ENCODE measurements at regions not wholly inside any gene's neighbourhood (a gene's known extent, or its start where the extent isn't known, plus 50 kb on each side); places are given as distances from the start of the nearest gene placed in this dataset.
A peak's percentile ranks its signal among the peaks of the same experiment; 100 is the strongest.
"Not testable (repeated sequence)": the region's sequence is repeated elsewhere in the genome, so short reads cannot be mapped to it uniquely, and the experiment has no call there.

DNA sequence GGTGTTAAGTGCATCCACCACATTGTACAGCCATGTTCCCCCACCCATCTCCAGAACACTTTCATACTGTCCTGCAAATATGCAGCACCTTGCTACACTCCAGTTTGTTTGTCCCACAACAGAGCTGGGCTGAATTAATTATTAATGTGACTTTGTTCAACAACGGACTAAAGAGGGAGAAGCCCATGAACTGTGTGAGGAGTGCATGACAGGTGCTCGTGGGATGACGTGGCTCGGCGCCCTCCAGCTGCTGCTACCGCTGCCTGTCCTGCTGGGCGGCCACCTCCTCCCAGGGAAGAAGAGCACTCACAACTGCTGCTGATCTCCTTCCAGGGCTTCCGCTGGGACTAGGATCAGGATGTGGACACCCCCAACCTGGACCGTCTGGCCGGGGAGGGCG, 111.2 kb upstream of the DEFB108B start:
- not testable (repeated sequence) for DNase-seq (ENCODE audit: low read depth)

DNA sequence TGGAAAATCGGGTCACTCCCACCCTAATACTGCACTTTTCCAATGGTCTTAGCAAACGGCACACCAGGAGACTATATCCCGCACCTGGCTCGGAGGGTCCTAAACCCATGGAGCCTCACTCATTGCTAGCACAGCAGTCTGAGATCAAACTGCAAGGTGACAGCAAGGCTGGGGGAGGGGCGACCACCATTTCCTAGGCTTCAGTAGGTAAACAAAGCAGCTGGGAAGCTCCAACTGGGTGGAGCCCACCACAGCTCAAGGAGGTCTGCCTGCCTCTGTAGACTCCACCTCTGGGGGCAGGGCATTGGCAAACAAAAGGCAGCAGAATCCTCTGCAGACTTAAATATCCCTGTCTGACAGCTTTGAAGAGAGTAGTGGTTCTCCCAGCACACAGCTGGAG, 109.0 kb upstream of the DEFB108B start:
- not testable (repeated sequence) for DNase-seq (ENCODE audit: low read depth)

DNA sequence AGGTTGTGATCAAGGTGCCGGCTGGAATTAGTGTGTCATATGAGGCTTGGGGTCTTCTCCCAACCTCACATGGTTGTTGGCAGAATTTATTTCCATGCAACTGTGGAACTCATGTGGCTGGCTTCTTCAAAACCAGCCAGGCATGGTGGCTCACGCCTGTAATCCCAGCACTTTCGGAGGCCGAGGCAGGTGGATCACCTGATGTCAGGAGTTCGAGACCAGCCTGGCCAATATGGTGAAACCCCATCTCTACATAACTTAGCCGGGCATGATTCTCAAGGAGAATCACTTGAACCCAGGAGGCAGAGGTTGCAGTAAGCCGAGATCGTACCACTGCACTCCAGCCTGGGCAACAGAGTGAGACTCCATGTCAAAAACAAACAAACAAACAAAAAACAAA, 102.3 kb upstream of the DEFB108B start:
- DNase-seq (ENCODE audit: low read depth) = not testable (repeated sequence)

DNA sequence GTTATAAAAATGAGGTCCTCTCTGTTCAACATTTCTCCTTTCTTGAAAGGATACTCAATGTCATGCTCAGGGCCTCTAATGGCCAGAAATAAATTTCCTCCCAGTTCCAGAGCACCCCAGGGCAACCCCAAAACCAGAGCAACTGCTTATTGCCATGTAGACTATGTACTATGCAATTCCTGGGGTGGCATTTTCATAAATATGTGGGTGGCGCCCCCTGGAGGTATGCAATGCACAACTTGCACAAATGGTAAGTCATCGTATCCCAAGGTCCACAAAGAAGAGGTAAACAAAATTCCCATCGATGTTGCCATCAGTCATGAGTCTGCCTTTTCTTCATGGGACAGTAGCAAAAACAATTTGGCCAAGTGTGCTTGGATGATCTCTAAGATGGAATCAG, 98.6 kb upstream of the DEFB108B start:
- not testable (repeated sequence) for DNase-seq (ENCODE audit: low read depth)

DNA sequence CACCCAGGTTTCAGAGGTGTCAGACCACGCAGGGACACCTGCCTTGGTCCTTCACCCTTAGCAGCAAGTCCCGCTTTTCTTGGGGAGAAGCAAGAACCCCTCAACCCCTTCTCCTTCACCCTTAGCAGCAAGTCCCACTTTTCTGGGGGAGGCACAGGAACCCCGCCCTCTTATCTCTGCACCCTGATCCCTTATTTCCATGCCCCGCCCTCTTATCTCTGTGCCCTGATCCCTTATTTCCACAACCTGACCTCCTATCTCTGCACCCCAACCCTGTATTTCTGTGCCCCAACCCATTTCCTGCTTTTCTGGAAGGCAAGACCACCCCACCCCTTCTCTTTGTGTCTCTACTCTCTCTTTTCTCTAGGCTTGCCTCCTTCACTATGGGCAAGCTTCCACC, 94.7 kb upstream of the DEFB108B start:
- not testable (repeated sequence) for DNase-seq (ENCODE audit: low read depth)

DNA sequence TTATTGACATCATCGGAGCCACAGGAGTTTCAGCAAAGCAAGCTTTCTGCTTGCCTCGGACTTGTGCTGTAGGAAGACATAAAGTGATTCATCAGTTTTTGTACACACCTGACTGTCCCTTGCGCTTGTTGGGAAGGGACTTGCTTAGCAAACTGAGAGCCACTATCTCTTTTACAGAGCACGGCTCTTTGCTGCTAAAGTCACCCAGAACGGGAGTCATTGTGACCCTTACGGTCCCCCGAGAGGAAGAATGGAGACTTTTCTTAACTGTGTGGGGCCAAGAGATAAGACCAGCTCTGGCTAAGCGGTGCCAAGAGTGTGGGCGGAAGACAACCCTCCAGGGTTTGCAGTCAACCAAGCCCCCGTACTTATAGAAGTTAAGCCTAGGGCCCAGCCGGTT, 89.6 kb upstream of the DEFB108B start:
- DNase-seq (ENCODE audit: low read depth) = not testable (repeated sequence)

DNA sequence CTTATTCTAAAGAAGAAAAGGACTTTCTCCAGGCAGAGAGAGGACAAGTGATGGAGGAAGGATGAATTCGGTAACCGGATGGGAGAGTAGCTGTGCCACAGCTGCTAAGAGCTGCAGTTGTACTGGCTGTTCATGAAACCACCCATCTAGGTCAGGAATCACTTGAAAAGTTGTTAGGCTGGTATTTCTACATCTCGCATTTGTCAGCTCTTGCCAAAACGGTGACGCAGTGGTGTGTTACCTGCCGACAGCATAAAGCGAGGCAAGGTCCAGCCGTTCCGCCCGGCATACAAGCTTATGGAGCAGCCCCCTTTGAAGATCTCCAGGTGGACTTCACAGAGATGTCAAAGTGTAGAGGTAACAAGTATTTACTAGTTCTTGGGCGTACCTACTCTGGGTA, 87.3 kb upstream of the DEFB108B start:
- DNase-seq (ENCODE audit: low read depth) = not testable (repeated sequence)

DNA sequence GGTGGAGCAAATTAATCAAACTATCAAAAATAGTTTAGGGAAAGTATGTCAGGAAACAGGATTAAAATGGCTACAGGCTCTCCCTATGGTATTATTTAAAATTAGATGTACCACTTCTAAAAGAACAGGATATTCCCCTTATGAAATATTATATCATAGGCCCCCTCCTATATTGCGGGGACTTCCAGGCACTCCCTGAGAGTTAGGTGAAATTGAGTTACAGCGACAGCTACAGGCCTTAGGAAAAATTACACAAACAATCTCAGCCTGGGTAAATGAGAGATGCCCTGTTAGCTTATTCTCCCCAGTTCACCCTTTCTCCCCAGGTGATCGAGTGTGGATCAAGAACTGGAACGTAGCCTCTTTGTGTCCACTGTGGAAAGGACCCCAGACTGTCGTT, 86.7 kb upstream of the DEFB108B start:
- not testable (repeated sequence) for DNase-seq (ENCODE audit: low read depth)

DNA sequence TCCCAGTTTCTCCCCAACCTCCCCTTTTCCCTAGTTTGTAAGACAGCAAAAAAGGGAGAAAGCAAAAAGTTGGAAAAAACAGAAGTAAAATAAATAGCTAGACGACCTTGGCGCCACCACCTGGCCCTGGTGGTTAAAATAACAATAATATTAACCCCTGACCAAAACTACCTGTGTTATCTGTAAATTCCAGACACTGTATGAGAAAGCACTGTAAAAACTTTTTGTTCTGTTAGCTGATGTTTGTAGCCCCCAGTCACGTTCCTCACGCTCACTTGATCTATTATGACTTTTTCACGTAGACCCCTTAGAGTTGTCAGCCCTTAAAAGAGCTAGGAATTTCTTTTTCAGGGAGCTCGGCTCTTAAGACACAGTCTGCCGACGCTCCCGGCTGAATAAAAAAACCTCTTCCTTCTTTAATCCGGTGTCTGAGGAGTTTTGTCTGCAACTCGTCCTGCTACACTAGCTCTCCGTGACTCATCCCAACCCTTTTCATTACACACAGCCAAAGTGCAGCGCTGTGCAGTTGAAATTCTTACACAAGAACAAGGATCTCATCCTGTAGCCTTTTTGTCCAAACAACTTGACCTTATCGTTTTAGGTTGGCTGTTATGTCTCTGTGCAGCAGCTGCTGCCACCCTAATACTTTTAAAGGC, 83.9 kb upstream of the DEFB108B start:
- DNase-seq (ENCODE audit: low read depth) = peak; percentile 62

DNA sequence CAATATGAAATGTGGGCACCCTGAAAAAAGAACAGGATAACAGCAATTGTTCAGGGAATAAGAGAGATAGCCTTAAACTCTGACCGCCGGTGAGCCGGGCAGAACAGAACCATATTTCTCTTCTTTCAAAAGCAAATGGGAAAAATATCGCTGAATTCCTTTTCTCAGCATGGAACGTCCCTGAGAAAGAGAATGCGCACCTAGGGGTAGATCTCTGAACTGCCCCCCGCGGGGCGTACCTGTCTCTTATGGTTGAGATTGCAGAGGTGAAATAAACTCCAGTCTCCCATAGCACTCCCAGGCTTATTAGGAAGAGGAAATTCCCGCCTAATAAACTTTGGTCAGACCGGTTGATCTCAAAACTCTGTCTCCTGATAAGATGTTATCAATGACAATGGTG, 82.1 kb upstream of the DEFB108B start:
- not testable (repeated sequence) for DNase-seq (ENCODE audit: low read depth)

DNA sequence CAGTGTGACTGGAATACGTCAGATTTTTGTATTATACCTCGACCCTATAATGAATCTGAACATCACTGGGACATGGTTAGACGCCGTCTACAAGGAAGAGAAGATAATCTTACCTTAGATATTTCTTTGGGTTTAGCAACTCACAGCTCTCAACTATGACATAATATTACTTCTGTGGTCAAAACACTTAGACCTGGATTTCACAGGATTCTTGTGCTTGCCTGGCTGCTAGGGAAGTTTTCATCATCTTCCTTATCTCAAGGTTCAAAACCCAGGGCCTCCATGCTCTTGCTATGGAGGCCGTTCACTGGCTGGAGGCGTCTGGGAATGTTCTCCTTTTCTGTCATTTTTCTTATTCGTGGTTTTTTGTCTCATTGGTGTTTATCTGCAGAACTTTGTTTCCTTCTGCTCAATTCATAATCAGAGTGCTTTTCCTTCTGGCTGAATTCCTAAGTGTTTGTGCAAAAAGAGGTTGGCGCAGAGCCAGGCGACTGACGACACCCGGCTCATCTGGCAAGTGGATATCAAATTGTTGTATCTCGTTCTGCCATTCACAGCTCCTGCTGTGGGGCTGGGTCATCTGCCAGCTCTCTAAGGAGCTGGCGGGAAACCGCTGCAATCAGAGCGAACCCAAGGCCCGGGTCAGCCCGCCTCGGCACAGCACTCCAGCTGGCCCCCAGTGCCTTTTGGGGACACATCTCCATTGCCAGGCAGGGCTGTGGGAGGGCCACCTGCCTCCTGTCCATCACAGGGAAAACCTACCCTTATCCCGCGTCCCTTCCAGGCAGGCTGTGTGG, 68.1 kb upstream of the DEFB108B start:
- peak; percentile 97 for DNase-seq (ENCODE audit: low read depth)

DNA sequence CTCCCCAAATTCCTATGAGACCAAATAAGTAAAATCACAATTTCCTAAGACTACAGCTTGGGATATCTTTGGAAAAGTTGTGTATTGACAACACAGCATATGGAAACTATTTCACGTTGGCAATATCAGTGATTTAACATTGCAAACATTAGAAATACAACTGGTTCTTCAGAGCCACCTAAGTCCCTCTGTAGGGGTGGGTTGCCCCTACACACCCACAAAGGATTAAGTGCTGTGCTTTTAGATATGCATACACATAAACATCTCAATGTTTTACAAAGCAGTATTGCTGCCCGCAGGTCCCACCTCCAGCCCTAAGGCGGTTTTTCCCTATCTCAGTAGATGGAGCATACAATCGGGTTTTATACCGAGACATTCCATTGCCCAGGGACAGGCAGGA, 66.0 kb upstream of the DEFB108B start:
- not testable (repeated sequence) for DNase-seq (ENCODE audit: low read depth)

DNA sequence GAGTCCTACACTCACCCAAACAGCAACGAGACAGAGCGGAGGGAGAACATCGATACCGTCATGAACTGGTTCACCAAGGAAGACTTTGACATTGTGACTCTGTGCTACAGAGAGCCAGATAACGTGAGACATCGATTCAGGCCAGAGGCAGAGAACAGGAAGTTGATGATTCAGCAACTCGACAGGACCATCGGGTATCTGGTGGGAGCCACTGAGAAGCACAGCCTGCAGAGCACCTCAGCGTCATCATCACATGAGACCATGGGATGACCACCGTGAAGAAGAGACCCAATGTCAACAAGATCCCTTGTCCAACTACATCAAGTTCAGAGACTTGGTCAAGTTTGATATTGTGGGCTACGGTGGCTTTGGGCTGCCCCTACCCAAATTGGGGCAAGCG, 60.8 kb upstream of the DEFB108B start:
- DNase-seq (ENCODE audit: low read depth) = not testable (repeated sequence)

DNA sequence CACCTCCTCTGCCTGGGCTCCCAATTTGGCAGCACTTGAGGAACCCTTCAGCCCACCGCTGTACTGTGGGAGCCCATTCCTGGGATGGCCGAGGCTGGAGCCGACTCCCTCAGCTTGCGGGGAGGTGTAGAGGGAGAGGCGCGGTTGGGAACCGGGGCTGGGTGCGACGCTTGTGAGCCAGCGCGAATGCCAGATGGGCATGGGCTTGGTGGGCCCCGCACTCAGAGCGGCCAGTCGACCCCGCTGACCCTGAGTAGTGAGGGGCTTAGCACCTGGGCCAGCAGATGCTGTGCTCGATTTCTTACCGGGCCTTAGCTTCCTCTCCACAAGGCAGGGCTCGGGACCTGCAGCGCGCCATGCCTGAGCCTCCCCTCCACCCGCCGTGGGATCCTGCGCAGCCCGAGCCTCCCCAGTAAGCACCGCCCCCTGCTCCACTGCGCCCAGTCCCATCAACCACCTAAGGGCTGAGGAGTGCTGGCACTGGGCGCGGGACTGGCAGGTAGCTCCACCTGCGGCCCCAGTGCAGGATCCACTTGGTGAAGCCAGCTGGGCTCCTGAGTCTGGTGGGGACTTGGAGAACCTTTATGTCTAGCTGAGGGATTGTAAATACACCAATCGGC, 58.3 kb upstream of the DEFB108B start:
- DNase-seq (ENCODE audit: low read depth) = no peak

DNA sequence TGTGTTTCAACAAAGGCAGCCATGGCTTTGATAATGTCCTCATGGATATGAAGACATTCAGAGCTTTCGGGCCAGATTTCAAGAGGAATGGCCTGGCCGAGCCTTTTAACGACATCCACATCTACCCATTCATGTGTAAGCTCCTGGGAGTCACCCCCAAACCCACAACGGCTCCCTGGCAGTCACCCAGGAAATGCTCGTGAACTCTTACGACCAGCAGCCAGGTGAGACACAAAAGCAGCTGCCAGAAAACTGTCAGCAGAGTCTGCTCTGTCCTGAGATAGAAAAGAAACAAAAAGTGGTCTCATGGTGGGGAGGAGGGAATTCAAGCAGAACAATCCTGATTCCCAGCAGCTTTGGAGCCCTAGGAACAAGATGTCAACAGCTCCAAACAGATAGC, 52.9 kb upstream of the DEFB108B start:
- not testable (repeated sequence) for DNase-seq (ENCODE audit: low read depth)

DNA sequence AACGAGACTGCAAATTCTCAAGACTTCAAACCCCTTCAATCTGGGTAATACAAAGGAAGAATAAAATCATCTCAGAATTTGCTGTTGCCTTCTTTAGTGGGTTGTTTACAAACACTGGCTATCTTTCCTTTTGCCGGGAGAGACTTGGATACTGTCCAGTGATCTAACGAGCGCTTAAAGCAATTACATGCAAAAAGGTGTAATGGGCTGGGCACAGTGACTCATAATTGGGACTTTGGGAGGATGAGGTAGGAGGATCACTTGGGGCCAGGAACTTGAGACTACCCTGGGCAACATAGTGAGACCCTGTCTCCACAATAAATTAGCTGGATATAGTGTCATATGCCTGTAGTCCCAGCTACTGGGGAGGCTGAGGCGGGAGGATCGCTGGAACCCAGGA, 52.2 kb upstream of the DEFB108B start:
- not testable (repeated sequence) for DNase-seq (ENCODE audit: low read depth)

DNA sequence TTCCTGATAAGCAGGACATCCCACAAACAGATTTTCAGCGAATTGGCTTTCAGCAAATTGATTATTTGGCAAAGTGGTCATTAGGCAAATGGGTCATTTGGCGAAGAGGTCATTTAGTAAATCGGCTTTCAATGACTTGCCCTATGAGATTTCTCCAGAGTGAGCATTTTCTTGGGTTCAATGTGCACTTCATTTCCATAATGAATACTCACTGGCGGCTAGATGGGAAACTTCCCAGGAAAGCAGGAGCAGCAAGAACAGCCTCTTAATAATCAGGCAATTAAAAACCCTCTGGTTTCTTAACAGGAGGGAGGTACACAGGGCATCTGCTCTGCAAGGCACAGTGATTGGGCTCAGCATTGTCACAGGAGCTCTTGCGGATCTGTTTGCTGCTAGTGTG, 51.5 kb upstream of the DEFB108B start:
- DNase-seq (ENCODE audit: low read depth) = not testable (repeated sequence)

DNA sequence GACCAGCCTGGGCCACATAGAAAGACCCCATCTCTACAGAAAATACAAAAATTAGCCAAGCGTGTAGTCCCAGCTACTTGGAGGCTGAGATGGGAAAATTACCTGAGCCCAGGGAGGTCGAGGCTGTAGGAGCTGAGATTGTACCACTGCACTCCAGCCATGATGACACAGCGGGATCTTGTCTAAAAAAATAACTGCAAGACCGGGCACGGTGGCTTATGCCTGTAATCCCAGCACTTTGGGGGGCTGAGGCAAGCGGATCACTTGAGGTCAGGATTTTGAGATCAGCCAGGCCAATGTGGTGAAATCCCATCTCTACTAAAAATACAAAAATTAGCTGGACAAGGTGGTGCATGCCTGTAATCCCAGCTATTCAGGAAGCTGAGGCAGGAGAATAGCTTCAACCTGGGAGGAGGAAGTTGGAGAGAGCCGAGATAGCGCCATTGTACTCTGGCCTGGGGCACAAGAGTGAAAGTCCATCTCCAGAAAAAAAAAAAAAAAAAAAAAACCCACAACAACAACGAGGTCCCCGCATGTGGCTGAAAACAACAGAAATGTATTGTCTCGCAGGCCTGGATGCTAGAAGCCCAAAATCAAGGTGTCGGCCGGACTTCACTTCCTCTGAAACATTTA, 50.7 kb upstream of the DEFB108B start:
- DNase-seq (ENCODE audit: low read depth) = not testable (repeated sequence)

DNA sequence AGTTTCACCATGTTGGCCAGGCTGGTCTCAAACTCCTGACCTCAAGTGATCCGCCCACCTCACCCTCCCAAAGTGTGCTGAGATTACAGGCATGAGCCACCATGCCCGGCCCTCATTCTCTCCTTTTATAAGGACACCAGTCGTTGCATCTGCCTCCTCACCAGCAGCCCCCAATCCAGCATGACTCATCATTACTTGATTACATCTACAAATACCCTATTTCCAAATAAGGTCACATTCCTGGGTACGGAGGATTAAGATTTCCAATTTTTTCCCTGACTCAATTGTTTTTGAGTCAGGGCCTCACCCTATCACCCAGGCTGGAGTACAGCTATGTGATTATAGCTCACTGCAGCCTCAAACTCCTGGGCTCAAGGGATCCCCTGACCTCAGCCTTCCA, 49.8 kb upstream of the DEFB108B start:
- DNase-seq (ENCODE audit: low read depth) = peak; percentile 75

All from amniotic epithelial cell (primary cell).